Fibroblast of villous mesenchyme (primary cell): ENCODE measurements at regions not wholly inside any gene's neighbourhood (a gene's known extent, or its start where the extent isn't known, plus 50 kb on each side); places are given as distances from the start of the nearest gene placed in this dataset.

Experiments
- DNase-seq: peaks from one replicate; pipeline ENCODE4 v3.0.0-alpha.2; 2010; ENCODE audit warnings: low read depth
- H3K4me3 ChIP-seq: 2 replicates; pipeline ENCODE4 v1.5.1; 2011; ENCODE audit warnings: low read depth, mild to moderate bottlenecking, low read length
- CTCF ChIP-seq: IDR thresholded peaks from 2 replicates; pipeline ENCODE4 v1.5.1; 2012; ENCODE audit warnings: low read depth, mild to moderate bottlenecking, low read length; ENCODE audit not compliant: insufficient read depth

GRCh38 chr3:81920816-81921215 lies 159.4 kb upstream of the GBE1 start:
- no peak overlapping the region for H3K4me3 ChIP-seq
- peak; percentile 0 for DNase-seq
- no peak for TF ChIP-seq CTCF

- no peak for DNase-seq
- TF ChIP-seq CTCF = no peak
- H3K4me3 ChIP-seq = no peak overlapping the region
Observed at GRCh38 chr3:81916890-81917289, 155.4 kb upstream of the GBE1 start.

GRCh38 chr3:81913886-81914663 lies 152.6 kb upstream of the GBE1 start:
- DNase-seq = no peak
- no peak for TF ChIP-seq CTCF
- H3K4me3 ChIP-seq = no peak overlapping the region

- DNase-seq = no peak
- no peak for TF ChIP-seq CTCF
- no peak overlapping the region for H3K4me3 ChIP-seq
Observed at GRCh38 chr3:81911221-81911620, 149.8 kb upstream of the GBE1 start.

- TF ChIP-seq CTCF = peak; percentile 80
- peak; percentile 39 for DNase-seq
- H3K4me3 ChIP-seq = no peak overlapping the region
Observed at GRCh38 chr3:81910244-81910852, 148.9 kb upstream of the GBE1 start.

GRCh38 chr3:81909796-81910195 lies 148.4 kb upstream of the GBE1 start:
- no peak overlapping the region for H3K4me3 ChIP-seq
- DNase-seq = no peak
- no peak for TF ChIP-seq CTCF
